Adipocyte (in vitro differentiated cells): ENCODE measurements at regions not wholly inside any gene's neighbourhood (a gene's known extent, or its start where the extent isn't known, plus 50 kb on each side); places are given as distances from the start of the nearest gene placed in this dataset.

ENCODE experiments used
- DNase-seq: peaks from one replicate; pipeline ENCODE4 v3.0.0-alpha.2; 2015; ENCODE audit warnings: low read depth
- H3K27me3 ChIP-seq: replicated peaks from 2 replicates; pipeline ENCODE4 v1.7.0; 2013; ENCODE audit warnings: mild to moderate bottlenecking, low read length, moderate library complexity; ENCODE audit not compliant: control insufficient read depth, insufficient read depth
- H3K36me3 ChIP-seq: 2 replicates; pipeline ENCODE4 v1.7.0; 2013; ENCODE audit warnings: low read length, mild to moderate bottlenecking, moderate library complexity; ENCODE audit not compliant: control insufficient read depth, insufficient read depth, severe bottlenecking
- H3K4me1 ChIP-seq: 2 replicates; pipeline ENCODE4 v1.7.0; 2013; ENCODE audit warnings: mild to moderate bottlenecking, low read length, moderate library complexity; ENCODE audit not compliant: control insufficient read depth, insufficient read depth
- H3K4me3 ChIP-seq: 2 replicates; pipeline ENCODE4 v1.7.0; 2013; ENCODE audit warnings: mild to moderate bottlenecking, low read length, moderate library complexity
- H3K9ac ChIP-seq: 2 replicates; pipeline ENCODE4 v1.7.0; 2013; ENCODE audit warnings: mild to moderate bottlenecking, low read length, moderate library complexity
- H3K9me3 ChIP-seq: 2 replicates; pipeline ENCODE4 v1.7.0; 2013; ENCODE audit warnings: mild to moderate bottlenecking, low read length, moderate library complexity; ENCODE audit not compliant: control insufficient read depth

GRCh38 chr2:117762454-117762853 lies 52.0 kb upstream of the DDX18 start:
- Histone ChIP-seq H3K9ac (no peak overlapping the region), H3K4me1 (peaks cover 4% of the 10 kb centered on the region), H3K4me3 (no peak overlapping the region), H3K36me3 (no peaks in the 10 kb centered on the region), H3K27me3 (no peaks in the 10 kb centered on the region), H3K9me3 (no peaks in the 10 kb centered on the region)
- DNase-seq, result no peak

GRCh38 chr2:117763804-117764203 lies 50.7 kb upstream of the DDX18 start:
- H3K4me1 ChIP-seq, result peaks cover 4% of the 10 kb centered on the region
- no peaks in the 10 kb centered on the region for H3K36me3 ChIP-seq
- H3K4me3 ChIP-seq, result no peak overlapping the region
- DNase-seq, result no peak
- H3K9me3 ChIP-seq, result no peaks in the 10 kb centered on the region
- no peaks in the 10 kb centered on the region for H3K27me3 ChIP-seq
- H3K9ac ChIP-seq, result no peak overlapping the region
